ENCODE measurements at regions not wholly inside any gene's neighbourhood (a gene's known extent, or its start where the extent isn't known, plus 50 kb on each side); places are given as distances from the start of the nearest gene placed in this dataset.
"Not testable (repeated sequence)": the region's sequence is repeated elsewhere in the genome, so short reads cannot be mapped to it uniquely, and the experiment has no call there.

DNA sequence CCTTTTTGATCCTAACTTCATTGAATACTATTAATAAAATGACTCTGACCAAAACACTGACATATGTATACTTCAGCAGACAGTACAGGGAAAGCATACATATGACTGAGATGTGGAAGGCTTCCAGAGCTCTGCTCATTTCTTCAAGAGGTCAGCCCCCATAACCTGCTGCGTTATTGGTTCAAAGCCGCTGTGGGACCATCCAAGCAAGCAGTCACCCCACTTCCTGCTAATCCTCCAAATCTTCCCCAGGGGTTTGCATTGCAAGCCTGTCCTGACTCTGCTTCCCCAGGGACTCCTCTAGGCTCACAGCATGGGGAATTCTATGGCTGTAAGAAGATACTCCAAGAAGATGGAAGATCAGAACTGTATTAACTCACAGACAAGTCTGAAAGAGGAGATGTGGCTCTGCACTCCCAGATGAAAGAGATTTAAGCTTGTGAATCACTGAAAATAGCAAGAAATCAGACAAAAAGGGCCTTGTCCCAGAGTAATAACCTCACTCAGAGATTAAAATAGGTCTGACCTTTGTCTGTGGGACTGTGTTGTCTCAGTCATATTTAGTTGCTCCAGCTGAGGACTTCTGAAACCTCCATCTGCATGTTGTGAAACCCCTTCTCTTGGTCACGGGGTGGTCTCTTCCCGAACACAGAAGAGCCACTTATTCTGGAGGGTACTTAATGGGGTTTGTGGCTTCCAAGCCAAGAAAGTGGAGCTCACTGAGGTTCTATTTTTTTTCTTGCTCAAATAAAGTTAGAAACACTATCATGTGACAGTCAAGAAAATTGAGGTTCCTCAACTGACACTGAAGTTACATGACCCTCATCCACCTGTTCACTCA, 101.5 kb upstream of the MARCKS start:
- no peak for DNase-seq

DNA sequence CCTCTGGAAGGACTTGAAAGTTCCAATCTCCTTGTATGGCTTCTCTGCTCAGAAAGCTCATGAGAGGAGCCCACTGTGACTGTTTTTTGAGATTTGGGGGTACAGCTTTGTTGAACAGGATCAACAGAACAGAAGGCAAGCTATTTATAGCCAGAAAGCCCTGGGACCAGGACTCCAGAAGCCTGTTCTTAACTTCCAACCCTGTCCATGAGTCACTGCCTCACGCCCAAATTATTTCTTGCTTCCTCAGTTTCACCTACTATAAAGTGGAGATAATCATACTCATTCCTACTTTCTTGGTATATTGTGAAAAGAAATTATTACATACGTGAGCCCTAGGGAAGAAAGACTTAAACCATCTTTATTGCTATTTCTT, 100.9 kb upstream of the MARCKS start:
- no peak for DNase-seq

DNA sequence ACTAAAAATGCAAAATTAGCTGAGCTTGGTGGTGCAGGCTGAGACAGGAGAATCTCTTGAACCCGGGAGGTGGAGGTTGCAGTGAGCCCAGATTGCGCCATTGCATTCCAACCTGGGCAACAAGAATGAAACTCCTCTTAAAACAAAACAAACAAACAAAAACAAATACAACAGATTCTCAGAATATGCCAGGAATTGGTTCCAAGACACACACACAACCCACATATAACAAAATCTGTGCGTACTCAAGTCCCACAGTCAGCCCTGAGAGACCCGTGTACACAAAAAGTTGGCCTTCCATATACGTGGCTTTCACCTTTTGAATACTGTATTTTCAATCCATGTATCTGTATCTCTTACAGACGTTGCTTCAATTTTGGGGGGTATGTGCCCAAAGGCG, 98.9 kb upstream of the MARCKS start:
- DNase-seq, result no peak

DNA sequence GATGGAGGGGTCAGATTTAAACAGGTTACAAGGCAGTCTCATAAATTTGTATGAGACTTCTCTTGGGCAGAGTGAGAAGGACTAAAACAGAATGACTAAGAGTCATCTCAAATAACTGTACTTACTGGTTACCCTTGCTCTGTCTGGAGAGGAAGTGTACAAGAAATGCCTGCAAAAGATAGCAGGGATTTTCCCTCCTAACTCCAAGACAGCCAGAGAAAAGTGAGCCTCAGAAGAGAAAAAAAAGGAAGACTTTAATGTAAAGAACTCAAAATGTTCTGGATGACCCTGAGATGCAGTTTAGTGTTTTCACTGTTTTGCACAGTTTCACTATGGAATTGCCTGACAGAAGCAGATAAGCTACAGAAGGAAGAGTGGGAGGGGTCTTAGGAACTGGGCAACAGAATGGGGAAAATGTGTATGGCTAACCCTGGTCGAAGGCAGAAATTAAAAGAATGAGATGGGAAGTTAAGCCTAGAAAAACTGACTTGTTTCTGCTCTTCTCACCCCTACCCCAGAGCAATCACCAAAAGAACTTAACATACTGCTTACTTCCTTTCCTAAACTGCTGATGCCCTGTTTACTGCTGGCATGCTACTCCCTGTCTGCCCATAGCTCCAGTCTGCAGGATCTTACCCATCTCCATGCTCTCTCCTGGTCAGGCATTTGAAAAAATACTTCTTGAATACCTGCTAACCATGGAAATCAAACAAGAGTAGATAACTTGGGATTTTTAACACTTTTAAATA, 98.1 kb upstream of the MARCKS start:
- no peak for DNase-seq

DNA sequence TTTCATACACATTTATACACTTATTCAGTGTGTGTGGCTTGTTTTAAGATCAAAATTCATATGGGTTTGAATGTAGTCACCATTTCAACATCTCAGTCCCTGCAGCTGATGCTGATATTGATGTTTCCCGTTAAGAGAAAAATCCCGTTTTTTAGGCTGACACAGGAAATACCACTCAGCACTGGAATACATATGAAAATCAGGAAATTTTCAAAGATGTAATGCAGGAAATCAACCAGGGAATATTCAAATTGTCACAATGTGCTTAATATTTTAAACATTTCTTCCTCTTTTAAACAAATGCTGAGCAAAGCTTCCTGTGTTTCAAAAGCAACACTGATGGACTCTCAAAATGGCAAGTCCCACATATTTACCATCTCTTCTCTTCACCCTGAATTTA, 94.5 kb upstream of the MARCKS start:
- DNase-seq, result no peak

DNA sequence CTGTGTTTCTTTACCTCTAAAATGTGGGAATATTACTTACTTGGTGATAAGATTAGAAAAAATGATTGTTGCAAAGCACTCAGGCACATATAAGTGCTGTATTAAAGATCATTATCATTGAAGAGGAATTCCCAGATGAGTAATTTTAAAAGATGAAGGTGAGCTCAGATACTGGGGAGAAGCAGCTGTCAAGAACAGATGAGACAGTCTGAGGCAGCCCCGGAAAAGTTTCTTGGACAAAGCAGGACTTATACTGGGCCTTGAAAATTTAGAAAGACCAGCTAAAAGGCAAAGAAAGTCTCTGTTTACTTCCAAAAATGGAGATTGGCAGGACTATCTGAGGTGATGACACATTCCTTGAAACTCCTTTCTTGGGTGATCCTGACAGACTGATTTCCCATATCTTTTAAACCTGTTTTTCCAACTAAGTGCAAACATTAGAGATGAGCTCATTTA, 93.8 kb upstream of the MARCKS start:
- DNase-seq, result no peak

DNA sequence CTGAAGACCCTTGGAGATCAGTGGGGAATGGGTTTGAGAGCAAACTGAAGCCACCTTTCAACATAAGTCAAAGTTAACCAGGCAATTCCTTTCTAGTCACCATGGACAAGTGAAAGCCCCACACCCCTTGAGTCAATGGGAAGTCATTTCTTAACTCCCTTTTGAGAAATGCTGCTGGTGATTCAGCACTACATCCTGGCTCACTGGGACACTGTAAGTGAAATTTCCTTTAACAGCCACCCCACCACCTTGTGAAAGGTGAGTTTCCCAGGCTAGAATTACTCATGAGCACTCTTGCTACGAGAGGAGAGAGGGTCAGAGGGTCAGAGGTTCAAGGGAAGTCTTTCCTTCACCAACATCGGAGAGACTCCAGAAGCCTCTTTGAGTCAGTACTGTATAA, 93.3 kb upstream of the MARCKS start:
- no peak for DNase-seq

DNA sequence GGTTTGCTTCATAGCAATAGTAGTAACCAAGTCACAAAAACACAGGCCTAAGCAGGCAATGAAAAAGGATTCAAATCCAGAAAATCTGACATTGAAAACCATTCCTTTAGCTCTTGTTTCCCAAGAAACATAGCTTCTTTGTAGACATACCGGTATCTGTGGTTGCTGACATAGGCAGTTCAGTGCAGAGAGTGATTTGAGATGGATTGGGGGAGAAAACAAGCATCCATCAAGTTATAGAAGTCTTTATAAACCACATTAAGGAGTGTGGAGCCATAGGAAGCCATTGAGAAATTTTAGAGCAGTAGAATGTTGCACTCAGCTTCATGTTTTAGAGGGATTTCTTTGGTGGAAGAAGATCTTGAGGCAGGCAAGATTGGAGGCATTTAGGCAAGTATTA, 91.2 kb upstream of the MARCKS start:
- DNase-seq, result no peak

DNA sequence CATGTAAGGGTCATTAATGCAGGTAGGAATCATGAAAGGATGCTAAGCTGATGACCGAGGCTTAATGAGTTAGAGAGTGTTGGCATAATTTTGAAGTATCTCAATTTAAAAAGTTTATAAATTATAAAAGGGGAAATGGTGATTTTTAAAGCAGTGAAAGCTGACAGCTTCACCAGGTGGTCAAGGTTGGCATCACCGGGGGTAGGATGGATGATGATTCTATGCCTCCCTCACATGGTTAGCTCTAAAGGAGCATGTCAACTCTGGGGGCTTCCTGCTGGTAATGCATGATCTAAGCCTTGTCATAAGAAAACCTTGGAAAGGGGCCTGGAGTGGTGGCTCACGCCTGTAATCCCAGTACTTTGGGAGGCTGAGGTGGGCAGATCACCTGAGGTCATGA, 89.2 kb upstream of the MARCKS start:
- DNase-seq, result no peak

DNA sequence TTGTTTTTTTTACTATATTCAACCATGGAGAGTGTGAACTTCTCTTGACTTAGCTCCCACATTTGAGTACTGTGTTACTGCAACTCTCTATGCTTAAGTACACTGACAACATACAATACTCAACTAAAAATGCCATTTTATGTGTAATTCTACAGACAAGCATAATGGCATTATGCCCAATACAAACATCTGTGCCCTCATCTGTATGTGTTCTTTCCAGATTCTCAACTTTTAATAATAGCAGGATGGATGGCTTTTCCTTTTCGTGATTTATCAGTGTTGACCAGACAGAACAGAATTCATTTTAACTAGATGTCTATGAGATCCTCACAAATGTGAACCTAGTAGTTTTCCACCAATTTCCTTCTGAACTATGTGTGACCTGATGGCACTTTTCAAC, 84.2 kb upstream of the MARCKS start:
- DNase-seq, result no peak

DNA sequence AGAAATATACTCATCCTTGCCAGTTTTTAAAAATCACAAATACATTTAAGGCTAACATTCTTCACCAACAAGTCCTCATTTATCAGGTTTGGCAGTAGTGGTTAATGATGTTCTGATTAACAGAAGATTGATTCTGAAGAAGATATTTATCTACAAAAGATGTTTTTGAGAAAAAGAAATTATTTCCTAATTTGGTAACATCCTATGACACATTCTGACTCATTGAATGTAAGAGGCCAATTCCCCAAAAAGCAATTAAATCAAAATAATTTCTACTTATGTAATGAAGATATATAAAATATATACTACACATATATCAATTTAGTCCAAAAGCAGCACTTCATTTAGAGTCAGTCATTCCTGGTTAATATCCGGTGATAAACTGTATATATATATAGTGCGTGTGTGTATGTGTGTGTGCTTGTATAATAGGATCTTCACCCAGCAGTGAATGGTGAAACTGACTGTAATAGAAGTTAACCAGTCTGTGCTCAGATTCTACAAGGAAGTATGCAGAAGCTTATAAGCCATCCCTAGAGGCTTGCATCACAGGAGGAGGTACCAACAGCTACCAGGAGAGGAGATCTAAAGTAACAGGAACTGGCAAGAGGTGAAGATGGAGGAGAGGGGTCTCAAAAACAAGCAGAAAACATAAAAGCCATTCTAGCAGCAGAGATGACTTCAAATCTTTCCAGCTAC, 82.9 kb upstream of the MARCKS start:
- no peak for DNase-seq

DNA sequence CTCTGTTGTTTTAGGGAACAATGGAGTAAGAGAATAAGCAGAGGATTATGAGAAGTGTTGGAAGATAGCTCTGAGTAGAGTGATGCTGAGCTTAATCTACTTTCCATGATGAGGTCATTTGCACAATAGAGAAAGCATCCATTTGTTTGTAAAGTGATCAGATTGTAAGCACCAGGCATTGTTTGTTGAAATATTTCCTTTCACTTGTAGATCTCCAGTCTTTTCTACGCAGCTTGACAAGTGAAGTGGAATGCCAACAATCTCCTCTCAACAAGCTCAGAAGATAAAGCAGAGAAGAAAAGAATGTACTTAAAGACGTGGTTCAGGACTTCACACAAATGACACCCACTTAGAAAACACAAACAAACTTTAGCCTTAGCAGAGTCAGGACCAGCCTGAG, 80.1 kb upstream of the MARCKS start:
- DNase-seq, result no peak

DNA sequence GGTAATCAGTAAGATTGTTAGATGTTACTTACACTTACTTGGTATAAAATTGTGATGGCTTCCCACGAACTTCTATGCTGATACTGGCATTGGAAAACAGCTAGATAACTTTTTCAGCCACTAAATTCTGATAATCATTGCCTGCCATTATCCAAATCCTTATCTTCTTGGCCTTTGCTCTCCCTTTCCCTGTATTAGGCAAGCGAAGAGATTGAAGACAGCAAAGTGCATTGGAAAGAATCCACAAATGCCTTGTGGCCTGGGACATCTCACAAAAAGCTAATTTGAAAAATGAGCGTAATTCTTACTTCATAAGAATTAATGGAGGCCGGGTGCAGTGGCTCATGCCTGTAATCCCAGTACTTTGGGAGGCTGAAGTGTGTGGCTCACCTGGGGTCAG, 79.5 kb upstream of the MARCKS start:
- DNase-seq, result no peak

DNA sequence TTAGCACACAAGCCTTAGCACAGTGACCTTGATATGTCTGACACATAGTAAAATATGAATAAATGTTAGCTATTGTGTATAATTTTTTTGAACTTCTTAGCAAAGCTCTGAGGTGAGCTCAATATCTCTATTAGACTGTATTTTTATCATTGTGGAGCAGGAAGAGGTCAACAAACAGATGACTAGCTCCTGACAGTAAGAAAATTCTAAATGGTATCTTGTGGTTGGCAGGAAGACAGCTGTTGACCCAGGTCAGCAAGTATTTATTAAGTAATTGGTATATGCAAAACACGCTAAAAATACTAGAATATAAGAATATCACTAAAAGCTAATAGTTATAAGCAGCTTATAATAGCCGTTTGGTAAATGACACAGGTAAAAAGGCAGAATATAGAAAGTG, 77.5 kb upstream of the MARCKS start:
- no peak for DNase-seq

DNA sequence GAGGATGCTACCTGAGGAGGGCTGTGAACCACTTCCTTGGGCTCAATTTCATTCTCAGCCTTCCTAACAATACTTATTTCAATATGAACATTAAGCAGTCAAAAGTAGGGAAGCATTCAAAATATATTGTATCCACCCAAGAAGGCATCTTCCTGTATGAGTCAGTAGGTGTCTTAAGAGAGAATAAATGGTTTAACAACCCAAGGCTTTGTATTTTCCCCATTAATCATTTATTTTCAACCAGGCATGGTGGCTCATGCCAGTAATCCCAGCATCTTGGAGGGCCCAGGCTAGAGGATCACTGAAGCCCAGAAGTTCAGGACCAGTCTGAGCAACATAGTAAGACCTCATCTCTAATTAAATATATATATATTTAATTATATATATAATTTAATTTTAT, 74.5 kb upstream of the MARCKS start:
- no peak for DNase-seq

DNA sequence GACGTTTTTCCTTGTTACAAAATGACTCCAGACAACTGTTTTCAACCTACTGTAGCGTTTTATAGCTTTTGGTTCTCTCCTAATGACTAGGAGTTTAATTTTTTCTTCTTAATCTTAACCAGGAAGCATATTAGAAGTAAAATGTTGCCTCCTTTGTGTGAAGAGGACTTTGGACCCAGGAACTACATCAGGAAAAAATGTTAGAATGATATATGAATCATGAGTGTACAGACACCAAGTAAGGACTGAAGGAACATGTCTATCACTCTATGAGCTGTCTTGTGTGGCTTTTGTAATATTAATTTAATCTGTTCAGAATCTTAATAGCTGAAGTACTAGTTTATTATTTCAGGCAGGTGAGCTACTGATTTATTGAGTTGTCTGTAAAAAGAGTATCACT, 71.0 kb upstream of the MARCKS start:
- no peak for DNase-seq

DNA sequence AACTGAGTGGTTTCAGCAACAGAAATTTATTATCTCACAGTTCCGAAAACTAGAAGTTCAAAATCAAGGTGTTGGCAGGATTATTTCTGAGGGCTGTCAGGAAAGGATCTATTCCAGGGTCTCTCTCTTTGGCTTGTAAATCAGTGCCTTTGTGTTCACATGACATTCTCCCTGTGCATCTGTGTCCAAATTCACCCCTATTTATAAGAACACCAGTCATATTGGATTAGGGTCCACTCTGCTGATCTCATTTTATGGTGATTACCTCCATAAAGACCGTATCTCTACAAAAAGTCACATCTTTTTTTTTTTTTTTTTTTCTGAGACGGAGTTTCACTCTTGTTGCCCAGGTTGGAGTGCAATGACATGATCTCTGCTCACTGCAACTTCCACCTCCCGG, 68.6 kb upstream of the MARCKS start:
- no peak for DNase-seq

DNA sequence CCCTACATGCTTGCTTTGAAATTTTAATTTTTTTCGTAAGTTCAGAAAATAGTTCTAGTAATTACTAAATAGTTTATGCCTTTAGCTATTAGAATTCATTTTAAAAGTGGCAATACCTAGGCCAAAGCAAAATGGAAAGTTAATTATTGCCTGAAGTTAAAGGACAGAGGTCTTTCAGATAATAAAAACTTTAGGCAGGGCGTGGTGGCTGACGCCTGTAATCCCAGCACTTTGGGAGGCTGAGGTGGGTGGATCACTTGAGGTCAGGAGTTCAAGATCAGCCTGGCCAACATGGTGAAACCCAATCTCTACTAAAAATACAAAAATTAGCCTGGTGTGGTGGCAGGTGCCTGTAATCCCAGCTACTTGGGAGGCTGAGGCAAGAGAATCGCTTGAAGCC, 65.9 kb upstream of the MARCKS start:
- not testable (repeated sequence) for DNase-seq

DNA sequence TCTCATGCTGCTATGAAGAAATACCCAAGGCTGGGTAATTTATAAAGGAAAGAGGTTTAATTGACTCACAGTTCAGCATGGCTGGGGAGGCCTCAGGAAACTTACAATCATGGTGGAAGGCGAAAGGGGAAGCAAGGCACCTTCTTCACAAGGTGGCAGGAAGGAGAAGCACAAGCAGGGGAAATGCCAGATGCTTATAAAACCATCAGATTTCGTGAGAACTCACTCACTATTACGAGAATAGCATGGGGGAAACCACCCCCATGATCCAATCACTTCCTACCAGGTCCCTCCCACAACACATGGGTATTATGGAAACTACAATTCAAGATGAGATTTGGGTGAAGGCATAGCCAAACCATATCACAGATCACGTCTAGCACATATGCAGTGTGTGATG, 61.8 kb upstream of the MARCKS start:
- DNase-seq, result not testable (repeated sequence)

DNA sequence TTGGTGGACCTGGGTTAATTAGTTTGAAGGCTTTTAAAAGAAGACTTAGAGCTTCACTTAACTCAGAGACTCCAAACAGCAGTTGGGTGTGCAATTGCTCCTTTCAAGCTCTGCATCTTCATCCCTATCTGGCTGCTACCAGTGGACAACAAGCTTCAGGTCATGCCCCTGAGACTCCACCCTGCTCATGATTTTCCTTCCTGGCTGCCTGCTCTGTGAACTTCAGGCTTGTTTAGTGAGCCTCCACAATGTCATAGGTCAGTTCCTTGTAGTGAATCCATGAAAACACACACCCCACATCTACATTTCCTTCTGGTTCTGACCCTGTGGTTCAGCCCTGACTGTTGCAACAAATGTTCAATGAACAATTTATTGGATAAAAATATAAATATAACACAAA, 61.1 kb upstream of the MARCKS start:
- DNase-seq, result no peak

DNA sequence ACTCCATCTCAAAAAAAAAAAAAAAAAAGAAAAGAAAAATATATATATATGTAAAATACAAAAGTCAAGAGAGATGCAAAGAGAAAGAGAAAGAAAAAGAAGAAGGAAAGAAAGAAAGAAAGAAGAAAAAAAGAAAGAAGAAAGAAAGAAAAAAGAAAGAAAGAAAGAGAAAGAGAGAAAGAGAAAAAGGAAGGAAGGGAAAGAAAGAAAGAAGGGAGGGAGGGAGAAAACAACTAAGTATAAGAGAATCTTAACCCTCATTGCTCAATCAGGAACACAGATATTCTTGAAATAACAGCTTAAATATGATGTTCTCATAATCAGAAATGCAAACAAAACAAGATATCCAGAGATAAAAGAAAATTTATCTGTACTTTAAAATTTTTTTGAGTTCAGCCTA, 54.4 kb upstream of the MARCKS start:
- no peak for DNase-seq

DNA sequence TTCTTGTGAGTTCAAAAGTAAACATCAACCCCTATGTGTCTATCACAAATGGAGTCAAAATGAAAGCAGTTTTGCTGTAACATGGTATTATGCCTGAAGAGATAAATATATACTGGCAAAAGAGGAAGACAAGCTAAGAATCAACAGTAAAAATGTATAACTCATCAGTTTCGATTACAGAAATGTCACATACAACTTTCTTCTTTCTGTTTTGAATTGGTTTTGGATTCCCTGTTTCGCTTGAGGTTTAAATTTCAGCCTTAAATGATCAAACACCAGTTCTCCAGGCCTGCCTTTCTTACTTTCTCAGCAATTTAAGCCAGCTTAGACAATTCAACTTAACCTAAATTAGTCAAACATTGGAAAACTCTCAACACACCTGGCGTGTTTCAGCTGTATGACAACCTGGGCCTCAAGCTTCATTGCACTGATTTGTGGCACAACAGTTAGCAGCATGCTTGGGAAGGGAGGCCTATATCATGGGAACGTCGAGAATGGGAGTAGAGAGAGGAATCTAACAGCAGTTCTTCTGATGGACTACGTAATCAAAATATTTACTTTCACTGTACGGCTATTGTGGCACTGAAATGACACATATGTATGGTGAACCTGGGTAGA, 51.9 kb upstream of the MARCKS start:
- no peak for DNase-seq

DNA sequence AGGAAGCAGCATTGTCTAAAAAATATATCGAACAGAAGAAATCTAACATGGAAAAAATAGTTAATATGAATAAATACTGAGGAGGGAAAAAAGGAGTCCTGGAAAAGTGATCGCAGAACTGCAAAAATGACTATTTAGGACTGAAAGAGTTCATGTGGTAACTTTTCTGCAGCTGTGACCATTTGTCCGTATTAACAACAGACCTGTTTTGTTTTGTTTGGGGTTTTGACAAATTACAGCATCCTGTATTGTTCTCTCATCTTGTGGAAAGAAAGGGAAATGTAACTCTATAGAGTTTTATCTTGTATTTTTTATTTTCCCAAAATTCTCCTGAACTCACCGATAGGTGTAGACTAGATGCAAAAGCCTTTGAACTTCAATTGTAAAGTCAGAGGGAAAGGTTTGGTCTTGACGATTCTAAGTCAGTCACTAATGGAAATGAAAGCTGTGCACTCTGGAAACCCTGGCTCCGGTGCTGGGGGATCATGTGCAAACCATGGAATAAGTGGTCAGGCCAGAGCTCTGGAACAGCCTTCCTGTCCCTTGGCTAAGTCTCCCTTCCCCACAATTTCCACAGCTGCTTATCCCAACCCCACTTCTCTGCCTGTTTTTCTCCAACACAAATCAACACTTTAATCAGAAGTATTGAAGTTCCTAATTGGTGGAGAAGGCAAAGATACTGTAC, 51.2 kb upstream of the MARCKS start:
- DNase-seq, result no peak

Data from amniotic stem cell (primary cell).